T-cell (primary cell): ENCODE measurements at regions not wholly inside any gene's neighbourhood (a gene's known extent, or its start where the extent isn't known, plus 50 kb on each side); places are given as distances from the start of the nearest gene placed in this dataset.

Experiments used
- ATAC-seq, 4 experiments: fragments of 200-7000 bp in 3 of 4; fragments of 150-1000 bp in 1 of 4; cut with Tn5 transposase; replicated peaks in 1 of 4; 1 replicate in 3 of 4; 2 replicates in 1 of 4; pipeline ENCODE4 v1.10.0; 2021; ENCODE audit warnings: moderate library complexity in 3 of 4, mild to moderate bottlenecking in 2 of 4, moderate number of reproducible peaks in 1 of 4
- CTCF ChIA-PET, 2 donors: fragments of 300-600 bp; sonication (Branson Sonifier 250); formaldehyde crosslinking; loops; one replicate each; lab custom pipeline; 2022; ENCODE audit warnings: antibody characterized with exemption in 2 of 2; lab: Charles Lee
- POLR2A ChIA-PET, 2 donors: fragments of 300-600 bp; sonication (Branson Sonifier 250); formaldehyde crosslinking; loops; one replicate each; lab custom pipeline; 2022; ENCODE audit warnings: antibody characterized with exemption in 2 of 2; lab: Charles Lee
- DNase-seq, 35 experiments: peaks; one replicate each; pipeline versions ENCODE4 v3.0.0 to v3.0.0-alpha.2; 2013 to 2023
- H3K27ac ChIP-seq: one replicate; pipeline ENCODE4 v1.5.1; 2013; ENCODE audit warnings: low read length
- H3K27me3 ChIP-seq, 2 experiments: replicated peaks in 1 of 2; 1 replicate in 1 of 2; 2 replicates in 1 of 2; pipeline versions ENCODE4 v1.6.1 to v1.7.0; 2013; ENCODE audit warnings: low read length in 1 of 2, mixed read lengths in 1 of 2; ENCODE audit not compliant: control insufficient read depth in 2 of 2, insufficient read depth in 2 of 2; ENCODE audit errors: extremely low read depth in 1 of 2
- H3K36me3 ChIP-seq, 2 donors: 1 replicate in 1 of 2; 2 replicates in 1 of 2; pipeline versions ENCODE4 v1.6.1 to v1.7.0; 2013; ENCODE audit warnings: low read length in 1 of 2; ENCODE audit not compliant: control insufficient read depth in 2 of 2, insufficient read depth in 1 of 2; ENCODE audit errors: extremely low read depth in 1 of 2
- H3K4me1 ChIP-seq, 2 experiments: 1 replicate in 1 of 2; 2 replicates in 1 of 2; pipeline versions ENCODE4 v1.6.1 to v1.7.0; 2013; ENCODE audit warnings: low read length in 2 of 2, mixed read lengths in 1 of 2; ENCODE audit not compliant: insufficient read depth in 2 of 2, control insufficient read depth in 1 of 2; ENCODE audit errors: extremely low read depth in 1 of 2
- H3K4me3 ChIP-seq, 2 donors: 1 replicate in 1 of 2; 2 replicates in 1 of 2; pipeline versions ENCODE4 v1.5.1 to v1.7.0; 2013; ENCODE audit warnings: mild to moderate bottlenecking in 2 of 2, low read length in 1 of 2, moderate library complexity in 1 of 2; ENCODE audit not compliant: control insufficient read depth in 1 of 2; ENCODE audit errors: extremely low read depth in 1 of 2
- H3K9me3 ChIP-seq: 2 replicates; pipeline ENCODE4 v1.7.0; 2013
- H3K27ac Mint-ChIP-seq, 2 donors: one replicate each; pipeline ENCODE4 v1.8.0; 2020 to 2021; ENCODE audit warnings: mild to moderate bottlenecking in 2 of 2, mixed read lengths in 2 of 2
- H3K27me3 Mint-ChIP-seq, 2 donors: one replicate each; pipeline ENCODE4 v1.8.0; 2021 to 2022; ENCODE audit warnings: mixed read lengths in 2 of 2
- H3K36me3 Mint-ChIP-seq: one replicate; pipeline ENCODE4 v1.8.0; 2021; ENCODE audit warnings: mixed read lengths
- H3K4me1 Mint-ChIP-seq, 3 donors: one replicate each; pipeline ENCODE4 v1.8.0; 2020 to 2022; ENCODE audit warnings: mixed read lengths in 3 of 3, mild to moderate bottlenecking in 1 of 3
- H3K4me3 Mint-ChIP-seq, 3 donors: one replicate each; pipeline ENCODE4 v1.8.0; 2020 to 2022; ENCODE audit warnings: mild to moderate bottlenecking in 3 of 3, mixed read lengths in 3 of 3, moderate library complexity in 3 of 3
- H3K9me3 Mint-ChIP-seq, 3 donors: one replicate each; pipeline ENCODE4 v1.8.0; 2020 to 2022; ENCODE audit warnings: mixed read lengths in 3 of 3
- WGBS: methylation state at CpG from one replicate; pipeline ENCODE4 v1.1.5; 2013; ENCODE audit warnings: missing lambda C conversion rate; ENCODE audit not compliant: insufficient coverage; 5-methylcytosine and 5-hydroxymethylcytosine counted together

GRCh38 chr2:34601561-34601960, 1002.5 kb upstream of the FAM98A start:
- Histone ChIP-seq H3K4me1 (no peaks in the 10 kb centered on the region), H3K4me3 (no peak overlapping the region), H3K9me3 (no peaks in the 10 kb centered on the region), H3K27me3 (no peaks in the 10 kb centered on the region), H3K27ac (no peak overlapping the region), H3K36me3 (no peaks in the 10 kb centered on the region)
- CTCF ChIA-PET, result no interaction called here
- Mint-ChIP-seq H3K9me3 (peaks cover 4 to 18% (median 12%) of the 10 kb centered on the region in 3 donors), H3K27me3 (no peaks in the 10 kb centered on the region), H3K4me3 (no peak overlapping the region), H3K36me3 (no peaks in the 10 kb centered on the region), H3K27ac (no peak overlapping the region), H3K4me1 (no peaks in the 10 kb centered on the region)
- ATAC-seq, result no peak
- no peak for DNase-seq
- 55% methylated on average over 2 of the region's 2 CpGs for WGBS
- POLR2A ChIA-PET, result no interaction called here

DNA sequence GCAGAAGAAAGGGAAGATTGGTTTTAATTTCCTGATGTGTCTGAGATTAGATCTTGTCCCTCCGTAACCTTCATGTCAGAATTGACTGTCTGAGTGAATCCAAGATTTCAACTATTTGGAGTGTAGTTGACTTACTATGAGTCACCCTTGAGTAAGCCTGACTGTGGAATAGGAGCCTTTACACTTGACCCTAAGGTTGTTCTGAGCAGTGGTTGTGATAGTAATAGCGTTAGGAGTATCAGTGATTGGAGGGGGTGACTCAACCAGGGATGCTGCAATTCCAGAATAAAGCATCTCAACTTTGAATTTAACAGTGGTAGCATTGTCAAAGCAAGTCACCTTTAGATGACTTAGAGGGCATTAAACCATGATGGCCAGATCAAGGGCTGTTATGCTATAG, 979.5 kb upstream of the FAM98A start:
- no peak overlapping the region for H3K4me3 ChIP-seq
- H3K27me3 ChIP-seq, result no peaks in the 10 kb centered on the region
- H3K27ac Mint-ChIP-seq, result no peak overlapping the region
- 83% methylated on average over 1 of the region's 2 CpGs for WGBS
- CTCF ChIA-PET, result no interaction called here
- H3K4me3 Mint-ChIP-seq, result no peak overlapping the region
- peaks cover 4 to 11% (median 10%) of the 10 kb centered on the region in 3 donors for H3K9me3 Mint-ChIP-seq
- no peaks in the 10 kb centered on the region for H3K4me1 Mint-ChIP-seq
- no peaks in the 10 kb centered on the region for H3K36me3 Mint-ChIP-seq
- ATAC-seq (no peak), DNase-seq (no peak)
- POLR2A ChIA-PET, result no interaction called here
- no peak overlapping the region for H3K27ac ChIP-seq
- H3K4me1 ChIP-seq, result no peaks in the 10 kb centered on the region
- H3K9me3 ChIP-seq, result no peaks in the 10 kb centered on the region
- no peaks in the 10 kb centered on the region for H3K27me3 Mint-ChIP-seq
- H3K36me3 ChIP-seq, result no peaks in the 10 kb centered on the region

- H3K4me1 ChIP-seq, result no peaks in the 10 kb centered on the region
- H3K36me3 Mint-ChIP-seq, result no peaks in the 10 kb centered on the region
- POLR2A ChIA-PET, result no interaction called here
- no peak overlapping the region for H3K27ac Mint-ChIP-seq
- no peaks in the 10 kb centered on the region for H3K4me1 Mint-ChIP-seq
- no peak overlapping the region for H3K27ac ChIP-seq
- no peak for DNase-seq
- no peak for ATAC-seq
- H3K36me3 ChIP-seq, result no peaks in the 10 kb centered on the region
- H3K27me3 Mint-ChIP-seq, result no peaks in the 10 kb centered on the region
- no peak overlapping the region for H3K4me3 Mint-ChIP-seq
- no peaks in the 10 kb centered on the region for H3K27me3 ChIP-seq
- H3K9me3 ChIP-seq, result no peaks in the 10 kb centered on the region
- H3K4me3 ChIP-seq, result no peak overlapping the region
- H3K9me3 Mint-ChIP-seq, result peaks cover 9 to 15% (median 9%) of the 10 kb centered on the region in 3 donors
- 79% methylated on average over 4 of the region's 7 CpGs for WGBS
- CTCF ChIA-PET, result no interaction called here
Measured at GRCh38 chr2:34570266-34570872, 971.3 kb upstream of the FAM98A start.

GRCh38 chr2:34567128-34567527, 968.0 kb upstream of the FAM98A start:
- ChIA-PET POLR2A (no interaction called here), CTCF (no interaction called here)
- Mint-ChIP-seq H3K4me1 (no peaks in the 10 kb centered on the region), H3K27me3 (no peaks in the 10 kb centered on the region), H3K9me3 (peaks cover 9 to 15% (median 9%) of the 10 kb centered on the region in 3 donors), H3K4me3 (no peak overlapping the region), H3K27ac (no peak overlapping the region), H3K36me3 (no peaks in the 10 kb centered on the region)
- Histone ChIP-seq H3K27me3 (no peaks in the 10 kb centered on the region), H3K4me3 (no peak overlapping the region), H3K27ac (no peak overlapping the region), H3K36me3 (no peaks in the 10 kb centered on the region), H3K4me1 (no peaks in the 10 kb centered on the region), H3K9me3 (no peaks in the 10 kb centered on the region)
- no peak for ATAC-seq
- WGBS, result 85% methylated on average over 4 of the region's 7 CpGs
- DNase-seq, result no peak

DNA sequence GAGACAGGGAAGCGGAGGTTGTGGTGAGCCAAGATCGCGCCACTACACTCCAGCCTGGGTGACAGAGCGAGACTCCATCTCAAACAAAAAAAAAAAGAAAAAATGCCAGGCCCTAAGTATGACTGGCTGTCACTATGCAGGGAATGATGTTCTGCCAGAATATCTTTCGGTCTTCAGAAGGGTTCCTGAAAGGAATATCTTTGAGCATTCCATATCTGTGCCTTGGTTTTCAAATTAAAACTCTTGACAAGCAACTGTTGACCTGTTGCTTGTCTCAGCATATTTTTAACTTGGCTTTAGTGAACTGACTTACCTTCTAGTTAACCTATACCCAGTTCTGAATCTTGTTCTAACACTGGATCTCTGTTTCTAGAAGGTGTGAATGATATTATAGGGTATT, 953.2 kb upstream of the FAM98A start:
- H3K4me3 Mint-ChIP-seq, result no peak overlapping the region
- Histone ChIP-seq H3K36me3 (no peaks in the 10 kb centered on the region), H3K27me3 (no peaks in the 10 kb centered on the region), H3K27ac (no peak overlapping the region), H3K4me3 (no peak overlapping the region), H3K4me1 (no peaks in the 10 kb centered on the region), H3K9me3 (no peaks in the 10 kb centered on the region)
- H3K27me3 Mint-ChIP-seq, result no peaks in the 10 kb centered on the region
- H3K4me1 Mint-ChIP-seq, result no peaks in the 10 kb centered on the region
- CTCF ChIA-PET, result no interaction called here
- WGBS, result 91% methylated on average over 5 of the region's 5 CpGs
- POLR2A ChIA-PET, result no interaction called here
- H3K9me3 Mint-ChIP-seq, result peaks cover 0 to 15% (median 3%) of the 10 kb centered on the region in 3 donors
- no peaks in the 10 kb centered on the region for H3K36me3 Mint-ChIP-seq
- ATAC-seq (no peak), DNase-seq (no peak)
- H3K27ac Mint-ChIP-seq, result no peak overlapping the region

DNA sequence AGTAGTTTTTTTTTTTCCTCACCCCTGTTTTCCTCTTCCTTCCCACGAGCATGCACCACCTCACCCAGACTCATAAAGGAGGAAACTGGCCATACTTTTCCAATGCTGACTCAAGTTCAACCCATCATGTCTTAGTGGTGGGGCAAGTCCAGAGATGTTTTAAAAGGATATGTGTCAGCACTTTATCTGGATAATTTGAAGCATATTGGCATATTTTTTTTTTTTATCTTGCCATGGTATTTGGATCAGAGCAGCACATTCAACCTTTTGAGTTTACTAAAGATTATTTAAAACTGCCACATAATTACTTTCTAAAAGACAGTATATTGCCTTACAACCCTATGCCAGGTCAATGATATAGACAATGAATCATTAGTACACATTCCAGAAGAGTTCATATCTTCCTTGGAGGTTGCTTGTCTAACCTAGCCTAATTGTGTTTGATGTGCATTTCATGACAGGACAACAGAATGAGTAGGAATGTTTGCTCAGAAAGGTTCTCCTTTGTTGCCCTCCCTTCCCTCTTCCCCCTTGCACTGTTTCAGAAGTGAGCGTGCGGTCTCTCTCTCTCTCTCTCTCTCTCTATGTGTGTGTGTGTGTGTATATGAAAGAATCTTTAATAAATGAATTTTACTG, 950.7 kb upstream of the FAM98A start:
- H3K27me3 ChIP-seq, result no peaks in the 10 kb centered on the region
- Mint-ChIP-seq H3K9me3 (peaks cover 3 to 29% (median 15%) of the 10 kb centered on the region in 3 donors), H3K4me1 (no peaks in the 10 kb centered on the region), H3K27ac (no peak overlapping the region), H3K4me3 (no peak overlapping the region), H3K27me3 (no peaks in the 10 kb centered on the region), H3K36me3 (no peaks in the 10 kb centered on the region)
- POLR2A ChIA-PET, result no interaction called here
- no CpG with 5 or more reads among the region's 3 CpGs for WGBS
- H3K9me3 ChIP-seq, result no peaks in the 10 kb centered on the region
- DNase-seq (no peak), ATAC-seq (no peak)
- no peak overlapping the region for H3K4me3 ChIP-seq
- H3K27ac ChIP-seq, result no peak overlapping the region
- CTCF ChIA-PET, result no interaction called here
- no peaks in the 10 kb centered on the region for H3K4me1 ChIP-seq
- no peaks in the 10 kb centered on the region for H3K36me3 ChIP-seq
